ENCODE measurements at regions not wholly inside any gene's neighbourhood (a gene's known extent, or its start where the extent isn't known, plus 50 kb on each side); places are given as distances from the start of the nearest gene placed in this dataset.

DNA sequence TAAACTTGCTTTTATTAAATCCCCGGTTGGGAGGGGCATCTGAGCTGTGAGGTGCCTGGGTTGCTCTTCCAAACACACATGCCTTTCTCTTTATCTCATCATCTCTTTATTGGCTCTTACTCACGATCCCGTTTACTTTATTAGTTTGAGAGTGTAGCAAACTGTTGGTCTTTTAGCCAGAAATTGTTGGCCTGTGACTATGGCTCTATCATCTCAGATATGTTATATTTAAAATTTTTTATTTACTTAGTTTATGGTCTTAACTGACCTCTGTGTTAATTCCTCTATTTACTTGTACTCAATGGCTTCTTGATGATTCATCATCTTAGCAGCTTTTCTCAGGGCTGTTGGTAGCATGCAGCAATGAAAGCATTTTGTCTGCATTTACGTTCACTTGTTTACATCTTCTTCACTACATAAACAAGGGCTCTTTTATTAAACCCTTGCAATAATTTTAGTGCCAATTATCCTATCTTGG lies 408.4 kb downstream of the HRH4 start:
- TF ChIP-seq, protein P1, sequence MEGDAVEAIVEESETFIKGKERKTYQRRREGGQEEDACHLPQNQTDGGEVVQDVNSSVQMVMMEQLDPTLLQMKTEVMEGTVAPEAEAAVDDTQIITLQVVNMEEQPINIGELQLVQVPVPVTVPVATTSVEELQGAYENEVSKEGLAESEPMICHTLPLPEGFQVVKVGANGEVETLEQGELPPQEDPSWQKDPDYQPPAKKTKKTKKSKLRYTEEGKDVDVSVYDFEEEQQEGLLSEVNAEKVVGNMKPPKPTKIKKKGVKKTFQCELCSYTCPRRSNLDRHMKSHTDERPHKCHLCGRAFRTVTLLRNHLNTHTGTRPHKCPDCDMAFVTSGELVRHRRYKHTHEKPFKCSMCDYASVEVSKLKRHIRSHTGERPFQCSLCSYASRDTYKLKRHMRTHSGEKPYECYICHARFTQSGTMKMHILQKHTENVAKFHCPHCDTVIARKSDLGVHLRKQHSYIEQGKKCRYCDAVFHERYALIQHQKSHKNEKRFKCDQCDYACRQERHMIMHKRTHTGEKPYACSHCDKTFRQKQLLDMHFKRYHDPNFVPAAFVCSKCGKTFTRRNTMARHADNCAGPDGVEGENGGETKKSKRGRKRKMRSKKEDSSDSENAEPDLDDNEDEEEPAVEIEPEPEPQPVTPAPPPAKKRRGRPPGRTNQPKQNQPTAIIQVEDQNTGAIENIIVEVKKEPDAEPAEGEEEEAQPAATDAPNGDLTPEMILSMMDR (IDR thresholded peaks at IDR 0.05): no peak
- no peak for TF ChIP-seq POLR2A (IDR thresholded peaks at IDR 0.05)
- no peak for TF ChIP-seq POLR2AphosphoS5 (IDR thresholded peaks at IDR 0.05)
- intact Hi-C loops (cut with DNase I; ENCODE audit: low total_unique reads): no loop called here
- Histone ChIP-seq H3K4me1 (no peaks in the 10 kb centered on the region), H3K9me3 (no peaks in the 10 kb centered on the region), H3K27me3 (no peaks in the 10 kb centered on the region), H3K36me3 (no peaks in the 10 kb centered on the region), H3K4me3 (no peak overlapping the region), H3K27ac (no peak overlapping the region)
- no peak for DNase-seq (ENCODE audit: low spot score in 2 of 2)

DNA sequence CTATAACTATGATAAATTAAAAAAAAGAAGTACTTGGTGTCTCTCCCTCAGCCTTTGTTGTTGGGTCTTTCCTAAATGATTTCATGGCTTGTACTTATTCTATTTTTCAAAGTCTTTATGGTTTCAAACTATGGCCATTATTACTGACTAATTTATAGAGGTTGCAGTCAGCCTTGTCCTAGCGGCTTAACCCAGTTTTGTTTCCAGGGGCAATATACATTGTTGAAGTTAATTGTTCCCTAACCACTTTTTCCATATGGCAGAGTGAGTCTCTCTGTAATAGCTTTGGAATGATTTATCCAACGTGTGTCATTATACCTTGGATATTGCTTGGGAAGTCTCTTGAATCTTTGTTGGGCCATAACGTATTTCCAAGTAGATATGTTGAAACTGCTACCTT lies 408.8 kb downstream of the HRH4 start:
- no peak for TF ChIP-seq POLR2AphosphoS5 (IDR thresholded peaks at IDR 0.05)
- TF ChIP-seq, protein P1 (IDR thresholded peaks at IDR 0.05): no peak
- Histone ChIP-seq H3K27me3 (no peaks in the 10 kb centered on the region), H3K36me3 (no peaks in the 10 kb centered on the region), H3K27ac (no peak overlapping the region), H3K9me3 (no peaks in the 10 kb centered on the region), H3K4me3 (no peak overlapping the region), H3K4me1 (no peaks in the 10 kb centered on the region)
- intact Hi-C loops (cut with DNase I; ENCODE audit: low total_unique reads): no loop called here
- no peak for DNase-seq (ENCODE audit: low spot score in 2 of 2)

DNA sequence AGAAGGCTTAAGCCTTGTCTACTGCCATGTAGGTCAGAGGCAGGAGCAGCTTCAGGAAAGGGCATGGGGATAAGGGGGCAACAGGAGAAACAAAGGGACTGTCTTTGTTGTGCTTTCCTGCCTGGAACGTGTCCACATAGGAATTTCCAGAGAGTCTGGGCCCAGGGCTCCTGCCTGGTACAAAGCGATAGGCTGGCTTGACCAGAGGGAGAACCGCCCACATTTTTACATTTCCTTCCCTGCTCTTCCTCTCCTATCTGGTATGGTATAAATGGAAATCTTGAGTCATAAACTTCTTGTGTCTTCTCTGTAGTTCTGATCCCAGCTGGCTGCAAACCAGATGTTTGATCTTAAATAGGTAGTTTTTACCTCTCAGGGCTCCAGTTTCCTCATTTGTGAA lies 414.8 kb downstream of the HRH4 start:
- TF ChIP-seq POLR2A (IDR thresholded peaks at IDR 0.05) (no peak), POLR2AphosphoS5 (IDR thresholded peaks at IDR 0.05) (no peak)
- TF ChIP-seq, protein P1 (IDR thresholded peaks at IDR 0.05): no peak
- H3K4me1 ChIP-seq: no peaks in the 10 kb centered on the region
- H3K9me3 ChIP-seq: no peaks in the 10 kb centered on the region
- intact Hi-C loops (cut with DNase I; ENCODE audit: low total_unique reads): no loop called here
- H3K27me3 ChIP-seq: no peaks in the 10 kb centered on the region
- no peak overlapping the region for H3K4me3 ChIP-seq
- DNase-seq (ENCODE audit: low spot score in 2 of 2): no peak
- H3K27ac ChIP-seq: no peak overlapping the region
- H3K36me3 ChIP-seq: no peaks in the 10 kb centered on the region

- Histone ChIP-seq H3K4me1 (no peaks in the 10 kb centered on the region), H3K9me3 (no peaks in the 10 kb centered on the region), H3K36me3 (no peaks in the 10 kb centered on the region), H3K4me3 (no peak overlapping the region), H3K27ac (no peak overlapping the region), H3K27me3 (no peaks in the 10 kb centered on the region)
- intact Hi-C loops (cut with DNase I; ENCODE audit: low total_unique reads): no loop called here
- TF ChIP-seq POLR2A (IDR thresholded peaks at IDR 0.05): no peak
- no peak for TF ChIP-seq POLR2AphosphoS5 (IDR thresholded peaks at IDR 0.05)
- TF ChIP-seq, protein P1 (IDR thresholded peaks at IDR 0.05): no peak
- no peak for DNase-seq (ENCODE audit: low spot score in 2 of 2)
These were observed 415.3 kb downstream of the HRH4 start for GRCh38 chr18:24875777-24876176.

- no peak for TF ChIP-seq POLR2A (IDR thresholded peaks at IDR 0.05)
- TF ChIP-seq, protein P1 (IDR thresholded peaks at IDR 0.05): no peak
- TF ChIP-seq POLR2AphosphoS5 (IDR thresholded peaks at IDR 0.05): no peak
- H3K27me3 ChIP-seq: no peaks in the 10 kb centered on the region
- no peaks in the 10 kb centered on the region for H3K36me3 ChIP-seq
- DNase-seq (ENCODE audit: low spot score in 2 of 2): no peak
- no peaks in the 10 kb centered on the region for H3K9me3 ChIP-seq
- H3K4me1 ChIP-seq: no peaks in the 10 kb centered on the region
- no peak overlapping the region for H3K27ac ChIP-seq
- H3K4me3 ChIP-seq: no peak overlapping the region
- intact Hi-C loops (cut with DNase I; ENCODE audit: low total_unique reads): no loop called here
These were observed 415.8 kb downstream of the HRH4 start for GRCh38 chr18:24876266-24876665.
